Bronchial epithelial cell (primary cell): ENCODE measurements at regions not wholly inside any gene's neighbourhood (a gene's known extent, or its start where the extent isn't known, plus 50 kb on each side); places are given as distances from the start of the nearest gene placed in this dataset.

ENCODE experiments used
- DNase-seq: peaks from one replicate; pipeline ENCODE4 v3.0.0-alpha.2; 2010; ENCODE audit warnings: low read depth
- FAIRE-seq: peaks from 2 replicates; lab custom pipeline; 2011; peaks lifted over from hg19 to GRCh38; lab: Jason Lieb, UNC
- H3K27me3 ChIP-seq: 2 replicates; pipeline ENCODE4 v1.5.1; 2011; ENCODE audit warnings: low read length; ENCODE audit not compliant: control insufficient read depth, insufficient read depth
- H3K36me3 ChIP-seq: 2 replicates; pipeline ENCODE4 v1.5.1; 2011; ENCODE audit warnings: low read length; ENCODE audit not compliant: control insufficient read depth, insufficient read depth
- H3K4me3 ChIP-seq: 2 replicates; pipeline ENCODE4 v1.5.1; 2011; ENCODE audit warnings: mild to moderate bottlenecking, low read depth, low read length, control low read depth
- TF ChIP-seq, protein P1 (sequence below): IDR thresholded peaks from 2 replicates; pipeline ENCODE4 v1.5.1; 2011; ENCODE audit warnings: mild to moderate bottlenecking, moderate library complexity, low read length, control low read depth, inconsistent platforms; ENCODE audit not compliant: insufficient read depth, severe bottlenecking

DNA sequence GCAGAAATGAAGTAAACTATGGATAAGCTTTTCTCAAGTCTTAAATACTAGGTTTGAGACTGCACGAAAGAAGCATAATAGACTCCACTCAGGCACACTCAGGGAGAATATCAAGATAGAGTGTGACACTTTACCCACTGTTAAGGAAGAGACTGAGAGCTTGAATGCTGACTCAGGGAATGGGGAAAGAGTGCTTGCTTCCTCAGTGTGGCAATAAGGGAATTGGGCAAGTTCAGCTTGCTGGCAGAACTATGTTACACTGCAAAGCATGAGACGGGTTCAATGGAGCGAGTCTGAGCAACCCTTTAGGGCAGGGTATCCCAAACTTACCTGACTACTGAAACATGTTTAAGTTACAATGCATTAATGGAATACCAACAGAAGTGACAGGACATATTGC lies 237.7 kb upstream of the MEF2C start:
- Histone ChIP-seq H3K4me3 (no peak overlapping the region), H3K36me3 (no peaks in the 10 kb centered on the region), H3K27me3 (no peaks in the 10 kb centered on the region)
- DNase-seq (peak; percentile 67), FAIRE-seq (peak; percentile 55)
- TF ChIP-seq, protein P1, sequence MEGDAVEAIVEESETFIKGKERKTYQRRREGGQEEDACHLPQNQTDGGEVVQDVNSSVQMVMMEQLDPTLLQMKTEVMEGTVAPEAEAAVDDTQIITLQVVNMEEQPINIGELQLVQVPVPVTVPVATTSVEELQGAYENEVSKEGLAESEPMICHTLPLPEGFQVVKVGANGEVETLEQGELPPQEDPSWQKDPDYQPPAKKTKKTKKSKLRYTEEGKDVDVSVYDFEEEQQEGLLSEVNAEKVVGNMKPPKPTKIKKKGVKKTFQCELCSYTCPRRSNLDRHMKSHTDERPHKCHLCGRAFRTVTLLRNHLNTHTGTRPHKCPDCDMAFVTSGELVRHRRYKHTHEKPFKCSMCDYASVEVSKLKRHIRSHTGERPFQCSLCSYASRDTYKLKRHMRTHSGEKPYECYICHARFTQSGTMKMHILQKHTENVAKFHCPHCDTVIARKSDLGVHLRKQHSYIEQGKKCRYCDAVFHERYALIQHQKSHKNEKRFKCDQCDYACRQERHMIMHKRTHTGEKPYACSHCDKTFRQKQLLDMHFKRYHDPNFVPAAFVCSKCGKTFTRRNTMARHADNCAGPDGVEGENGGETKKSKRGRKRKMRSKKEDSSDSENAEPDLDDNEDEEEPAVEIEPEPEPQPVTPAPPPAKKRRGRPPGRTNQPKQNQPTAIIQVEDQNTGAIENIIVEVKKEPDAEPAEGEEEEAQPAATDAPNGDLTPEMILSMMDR: no peak

DNA sequence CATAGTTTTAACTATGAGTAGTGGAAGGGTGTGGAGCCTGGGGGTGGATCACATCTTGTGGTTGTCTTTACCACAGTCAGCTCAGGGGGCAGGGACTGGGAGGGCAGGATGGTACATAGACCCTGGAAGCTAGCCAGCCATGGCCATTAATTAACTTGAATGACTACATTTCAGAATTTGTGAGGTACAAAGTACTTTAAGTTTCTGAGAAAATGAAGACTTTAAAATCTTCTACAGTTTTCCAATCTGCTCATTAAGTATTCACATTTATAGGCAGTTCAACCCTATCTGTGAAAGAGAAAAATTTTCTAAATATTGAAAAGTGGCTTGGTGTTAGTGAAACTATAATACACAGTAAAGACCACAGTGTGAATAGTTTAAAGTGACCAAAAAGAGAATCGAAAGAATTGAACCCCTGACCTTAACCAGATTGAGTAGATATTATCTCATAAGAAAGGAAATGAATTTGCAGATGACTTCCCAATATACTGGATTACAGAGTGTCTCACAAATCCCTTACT lies 234.2 kb upstream of the MEF2C start:
- no peaks in the 10 kb centered on the region for H3K36me3 ChIP-seq
- FAIRE-seq: no peak
- H3K27me3 ChIP-seq: no peaks in the 10 kb centered on the region
- peak; percentile 51 for DNase-seq
- TF ChIP-seq, protein P1: no peak
- no peak overlapping the region for H3K4me3 ChIP-seq

DNA sequence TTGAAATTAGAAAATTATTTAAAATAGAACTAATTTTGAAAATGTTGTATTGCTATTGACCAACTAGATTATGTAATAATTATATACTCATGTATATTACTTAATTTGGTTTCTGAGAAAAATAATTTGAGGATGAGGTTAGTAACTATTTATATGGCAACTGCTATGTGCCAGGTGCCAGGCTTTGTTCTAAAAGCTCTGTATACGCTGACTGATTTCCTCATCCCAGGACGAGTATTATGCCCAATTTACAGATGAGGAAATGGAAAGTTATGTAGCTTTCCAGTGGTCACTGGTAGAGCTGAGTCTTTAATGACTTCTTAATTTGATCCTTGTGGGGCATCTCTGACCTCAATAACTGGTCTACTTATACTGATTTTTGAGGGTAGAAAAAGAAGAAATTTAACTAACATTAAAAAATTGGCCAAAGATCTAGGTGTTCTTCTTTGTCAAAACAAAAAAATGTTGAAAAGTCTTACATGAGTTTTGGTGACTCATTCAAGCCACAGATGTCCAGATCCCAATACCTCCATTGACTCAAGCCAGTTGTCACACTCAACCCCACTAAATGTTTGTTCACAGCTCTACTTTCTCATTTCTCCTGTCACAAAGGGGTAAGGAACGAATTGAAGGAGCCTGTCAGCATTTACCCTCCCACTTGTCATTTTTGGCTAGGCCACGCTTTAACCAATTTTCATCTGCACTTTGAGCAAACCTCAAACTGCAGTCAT lies 228.1 kb upstream of the MEF2C start:
- Histone ChIP-seq H3K27me3 (no peaks in the 10 kb centered on the region), H3K36me3 (no peaks in the 10 kb centered on the region), H3K4me3 (no peak overlapping the region)
- DNase-seq (peak; percentile 15), FAIRE-seq (no peak)
- TF ChIP-seq, protein P1: no peak

DNA sequence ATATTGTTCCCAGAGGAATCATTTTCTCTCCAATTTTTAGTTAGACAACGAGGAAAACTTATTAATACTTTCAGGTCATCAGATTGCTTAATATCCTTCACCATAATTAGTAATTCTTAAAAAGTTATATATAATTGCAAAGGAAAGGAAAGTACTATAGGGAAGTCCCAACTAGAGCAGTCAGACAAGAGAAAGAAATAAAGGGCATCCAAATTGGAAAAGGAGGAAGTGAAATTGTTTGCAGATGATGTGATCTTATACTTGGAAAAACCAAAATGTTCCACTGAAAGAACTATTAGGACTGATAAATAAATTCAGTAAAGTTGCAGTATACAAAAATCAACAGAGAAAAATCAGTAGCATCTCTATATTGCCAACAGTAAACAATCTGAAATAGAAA lies 223.5 kb upstream of the MEF2C start:
- no peaks in the 10 kb centered on the region for H3K36me3 ChIP-seq
- TF ChIP-seq, protein P1: no peak
- no peak overlapping the region for H3K4me3 ChIP-seq
- DNase-seq (no peak), FAIRE-seq (no peak)
- H3K27me3 ChIP-seq: no peaks in the 10 kb centered on the region

DNA sequence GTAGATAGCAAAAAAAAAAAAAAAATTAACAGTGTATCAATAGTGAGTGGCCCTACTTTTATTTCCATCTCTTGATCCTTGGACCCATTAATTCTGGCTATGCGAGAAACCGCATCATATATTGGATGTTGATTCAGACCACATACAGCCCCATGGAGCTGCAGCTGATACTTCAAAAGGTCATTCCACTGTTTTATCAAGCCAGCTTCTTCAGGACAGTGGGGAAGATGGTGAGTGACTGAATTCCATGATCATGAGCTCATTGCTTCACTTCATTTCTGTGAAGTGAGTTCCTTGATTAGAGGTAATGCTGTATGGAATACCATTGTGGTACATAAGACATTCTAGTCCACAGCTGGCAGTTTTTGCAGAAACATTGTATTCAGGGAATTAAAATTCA lies 222.9 kb upstream of the MEF2C start:
- Histone ChIP-seq H3K36me3 (no peaks in the 10 kb centered on the region), H3K27me3 (no peaks in the 10 kb centered on the region), H3K4me3 (no peak overlapping the region)
- FAIRE-seq (no peak), DNase-seq (peak; percentile 15)
- TF ChIP-seq, protein P1: no peak

DNA sequence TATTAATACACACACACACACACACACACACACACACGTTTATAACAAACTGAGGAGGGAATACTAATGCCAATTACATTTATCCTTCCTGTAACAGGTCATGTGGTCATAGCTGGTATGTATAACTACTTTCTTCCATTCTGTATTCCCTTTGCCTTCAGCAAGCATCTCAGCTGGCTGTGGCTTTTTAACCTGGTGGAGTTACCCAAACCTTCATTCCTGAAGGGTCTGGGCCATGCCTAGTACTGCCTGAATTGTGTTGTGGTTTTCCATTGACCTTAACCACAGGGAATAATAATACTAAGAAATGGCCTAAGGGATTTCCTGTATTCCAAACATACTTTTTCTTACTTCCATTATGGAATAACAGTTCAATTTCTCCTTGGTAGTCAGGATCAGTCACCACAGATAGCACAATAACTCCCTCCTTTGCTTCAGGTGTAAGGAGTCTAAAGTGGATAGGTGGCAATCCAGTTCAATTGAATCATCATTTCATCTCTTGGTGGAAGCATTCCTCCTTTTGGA lies 222.2 kb upstream of the MEF2C start:
- DNase-seq (peak; percentile 26), FAIRE-seq (no peak)
- Histone ChIP-seq H3K27me3 (no peaks in the 10 kb centered on the region), H3K36me3 (no peaks in the 10 kb centered on the region), H3K4me3 (no peak overlapping the region)
- TF ChIP-seq, protein P1: no peak
